ENCODE measurements at regions not wholly inside any gene's neighbourhood (a gene's known extent, or its start where the extent isn't known, plus 50 kb on each side); places are given as distances from the start of the nearest gene placed in this dataset.
"Not testable (repeated sequence)": the region's sequence is repeated elsewhere in the genome, so short reads cannot be mapped to it uniquely, and the experiment has no call there.

- in situ Hi-C loops (cut with MboI; ENCODE audit: low sequenced_read_pairs) = no loop called here
Measured at GRCh38 chr17:72385475-72385874, 264.7 kb downstream of the SOX9 start.

GRCh38 chr17:72386173-72386572 is 265.4 kb downstream of the SOX9 start:
- in situ Hi-C loops (cut with MboI; ENCODE audit: low sequenced_read_pairs) = not testable (repeated sequence)

- in situ Hi-C loops (cut with MboI; ENCODE audit: low sequenced_read_pairs) = no loop called here
Measured at GRCh38 chr17:72386619-72387237, 265.9 kb downstream of the SOX9 start.

- in situ Hi-C loops (cut with MboI; ENCODE audit: low sequenced_read_pairs) = no loop called here
Measured at GRCh38 chr17:72387487-72387886, 266.7 kb downstream of the SOX9 start.

GRCh38 chr17:72387969-72388368 is 267.1 kb downstream of the SOX9 start:
- in situ Hi-C loops (cut with MboI; ENCODE audit: low sequenced_read_pairs) = no loop called here

- in situ Hi-C loops (cut with MboI; ENCODE audit: low sequenced_read_pairs) = no loop called here
Measured at GRCh38 chr17:72388765-72389473, 268.1 kb downstream of the SOX9 start.

- in situ Hi-C loops (cut with MboI; ENCODE audit: low sequenced_read_pairs) = no loop called here
Measured at GRCh38 chr17:72390675-72391508, 270.1 kb downstream of the SOX9 start.

- in situ Hi-C loops (cut with MboI; ENCODE audit: low sequenced_read_pairs) = no loop called here
Measured at GRCh38 chr17:72392056-72393010, 271.5 kb downstream of the SOX9 start.

GRCh38 chr17:72393553-72393952 is 272.7 kb downstream of the SOX9 start:
- in situ Hi-C loops (cut with MboI; ENCODE audit: low sequenced_read_pairs) = no loop called here

GRCh38 chr17:72394531-72394930 is 273.7 kb downstream of the SOX9 start:
- in situ Hi-C loops (cut with MboI; ENCODE audit: low sequenced_read_pairs) = no loop called here

GRCh38 chr17:72396121-72396520 is 275.3 kb downstream of the SOX9 start:
- in situ Hi-C loops (cut with MboI; ENCODE audit: low sequenced_read_pairs) = no loop called here

GRCh38 chr17:72397223-72397667 is 276.4 kb downstream of the SOX9 start:
- in situ Hi-C loops (cut with MboI; ENCODE audit: low sequenced_read_pairs) = no loop called here

GRCh38 chr17:72397687-72398086 is 276.9 kb downstream of the SOX9 start:
- in situ Hi-C loops (cut with MboI; ENCODE audit: low sequenced_read_pairs) = no loop called here

GRCh38 chr17:72399023-72399607 is 278.3 kb downstream of the SOX9 start:
- in situ Hi-C loops (cut with MboI; ENCODE audit: low sequenced_read_pairs) = no loop called here

- in situ Hi-C loops (cut with MboI; ENCODE audit: low sequenced_read_pairs) = no loop called here
Measured at GRCh38 chr17:72399608-72400487, 279.0 kb downstream of the SOX9 start.

- in situ Hi-C loops (cut with MboI; ENCODE audit: low sequenced_read_pairs) = no loop called here
Measured at GRCh38 chr17:72400488-72400827, 279.6 kb downstream of the SOX9 start.

GRCh38 chr17:72400863-72401262 is 280.0 kb downstream of the SOX9 start:
- in situ Hi-C loops (cut with MboI; ENCODE audit: low sequenced_read_pairs) = no loop called here

- in situ Hi-C loops (cut with MboI; ENCODE audit: low sequenced_read_pairs) = no loop called here
Measured at GRCh38 chr17:72401883-72402726, 281.3 kb downstream of the SOX9 start.

All from HL-60/S4 treated with retinoic acid at 250 ng/mL for 4 days and 3 days (cell line).